HepG2 (cell line): ENCODE measurements at regions not wholly inside any gene's neighbourhood (a gene's known extent, or its start where the extent isn't known, plus 50 kb on each side); places are given as distances from the start of the nearest gene placed in this dataset.

Experiments
- EP300 ChIP-seq, 3 experiments: sonication (generic) in 1 of 3; formaldehyde crosslinking in 1 of 3; IDR thresholded peaks; 2 replicates each; pipeline versions ENCODE4 v1.5.1 to v1.6.1; 2011 to 2020; ENCODE audit warnings: low read depth in 2 of 3, low read length in 2 of 3, borderline replicate concordance in 1 of 3, improper control_type of control experiment in 1 of 3, mild to moderate bottlenecking in 1 of 3, missing genetic modification reagents in 1 of 3, moderate library complexity in 1 of 3
- JUNB ChIP-seq: sonication (generic); formaldehyde crosslinking; IDR thresholded peaks from 2 replicates; pipeline ENCODE4 v1.8.0; 2022; ENCODE audit warnings: missing genetic modification reagents, mild to moderate bottlenecking, borderline replicate concordance
- KAT8 ChIP-seq: IDR thresholded peaks from 2 replicates; pipeline ENCODE4 v1.6.1; 2016; ENCODE audit warnings: missing genetic modification reagents, missing compliant biosample characterization
- NFATC3 ChIP-seq: sonication (generic); formaldehyde crosslinking; IDR thresholded peaks from 2 replicates; pipeline ENCODE4 v1.5.1; 2020; ENCODE audit warnings: mild to moderate bottlenecking, missing genetic modification reagents
- PHF21A ChIP-seq: sonication (generic); formaldehyde crosslinking; IDR thresholded peaks from 2 replicates; pipeline ENCODE4 v1.5.0; 2020; ENCODE audit warnings: mild to moderate bottlenecking, missing genetic modification reagents
- POGZ ChIP-seq: sonication (generic); formaldehyde crosslinking; IDR thresholded peaks from 2 replicates; pipeline ENCODE4 v1.4.0; 2020; ENCODE audit warnings: mild to moderate bottlenecking, missing genetic modification reagents
- RFXANK ChIP-seq: IDR thresholded peaks from 2 replicates; pipeline ENCODE4 v1.6.1; 2016
- SYNCRIP ChIP-seq: fragments of 200-400 bp; formaldehyde crosslinking; IDR thresholded peaks from 2 replicates; pipeline ENCODE4 v1.6.1; 2018; ENCODE audit warnings: mild to moderate bottlenecking, low read depth, low read length; ENCODE audit not compliant: insufficient read depth
- TGIF2 ChIP-seq: IDR thresholded peaks from 2 replicates; pipeline ENCODE4 v1.6.1; 2016; ENCODE audit warnings: control low read depth, missing compliant biosample characterization
- ZMAT3 ChIP-seq: sonication (generic); formaldehyde crosslinking; conservative IDR thresholded peaks from 2 replicates; pipeline ENCODE4 v1.7.0; 2021; ENCODE audit warnings: missing genetic modification reagents
- TF ChIP-seq, protein P1 (sequence below): sonication (generic); formaldehyde crosslinking; IDR thresholded peaks from 2 replicates; pipeline ENCODE4 v1.5.1; 2020; ENCODE audit warnings: mild to moderate bottlenecking, missing genetic modification reagents, moderate library complexity
- TF ChIP-seq, protein P2 (sequence below): sonication (generic); formaldehyde crosslinking; IDR thresholded peaks from 2 replicates; pipeline ENCODE4 v1.4.0; 2020; ENCODE audit warnings: missing genetic modification reagents
- TF ChIP-seq, protein P3 (sequence below): sonication (generic); formaldehyde crosslinking; IDR thresholded peaks from 2 replicates; pipeline ENCODE4 v1.4.0; 2020; ENCODE audit warnings: missing genetic modification reagents
- TF ChIP-seq, protein P4 (sequence below): sonication (generic); formaldehyde crosslinking; IDR thresholded peaks from 2 replicates; pipeline ENCODE4 v1.4.0; 2020; ENCODE audit warnings: missing genetic modification reagents

DNA sequence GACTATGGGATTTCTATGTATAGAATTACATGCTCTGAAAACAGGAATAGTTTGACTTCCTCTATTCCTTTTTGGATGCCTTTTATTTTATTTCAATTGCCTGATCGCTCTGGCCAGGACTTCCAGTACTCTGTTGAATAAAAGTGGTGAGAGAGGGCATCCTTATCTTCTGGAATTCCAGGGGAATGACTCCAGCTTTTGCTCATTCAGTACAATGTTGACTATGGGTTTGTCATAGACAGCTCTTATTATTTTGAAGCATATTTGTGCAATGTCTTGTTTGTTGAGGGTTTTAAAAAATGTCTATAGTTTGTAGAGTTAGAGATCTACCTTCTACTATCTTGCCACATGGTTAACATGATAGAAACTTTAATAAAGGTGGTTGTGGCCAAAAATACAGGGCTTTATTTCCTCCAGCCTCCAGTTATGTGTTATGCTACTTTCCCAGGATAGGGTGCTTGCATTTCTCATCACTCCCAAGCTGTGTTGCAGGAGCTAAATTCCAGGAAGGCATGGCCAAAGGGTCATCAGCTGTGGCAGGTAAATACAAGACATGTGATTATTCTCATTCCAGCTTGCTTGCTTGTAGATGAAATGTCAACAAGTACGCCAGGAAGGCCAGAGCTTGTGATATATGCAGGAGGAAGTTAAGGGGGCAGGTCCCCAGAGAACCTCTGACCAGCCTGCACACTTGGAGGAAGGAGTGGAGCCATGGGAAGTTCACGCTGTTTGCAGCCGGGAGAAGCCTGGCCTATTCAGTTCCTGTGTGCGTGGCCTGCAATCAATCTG lies 142.4 kb upstream of the CPXCR1 start (continued):
- TF ChIP-seq NFATC3 (CRISPR knock-in tag), result no peak
- TF ChIP-seq KAT8 (CRISPR knock-in tag), result peak; percentile 71; the same call in 1 of the 2 replicates
- TF ChIP-seq, protein P1, sequence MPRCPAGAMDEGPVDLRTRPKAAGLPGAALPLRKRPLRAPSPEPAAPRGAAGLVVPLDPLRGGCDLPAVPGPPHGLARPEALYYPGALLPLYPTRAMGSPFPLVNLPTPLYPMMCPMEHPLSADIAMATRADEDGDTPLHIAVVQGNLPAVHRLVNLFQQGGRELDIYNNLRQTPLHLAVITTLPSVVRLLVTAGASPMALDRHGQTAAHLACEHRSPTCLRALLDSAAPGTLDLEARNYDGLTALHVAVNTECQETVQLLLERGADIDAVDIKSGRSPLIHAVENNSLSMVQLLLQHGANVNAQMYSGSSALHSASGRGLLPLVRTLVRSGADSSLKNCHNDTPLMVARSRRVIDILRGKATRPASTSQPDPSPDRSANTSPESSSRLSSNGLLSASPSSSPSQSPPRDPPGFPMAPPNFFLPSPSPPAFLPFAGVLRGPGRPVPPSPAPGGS (CRISPR knock-in tag), result no peak
- TF ChIP-seq EP300 (IDR thresholded peaks at IDR 0.05; ENCODE audit: low read depth in 2 of 2, low read length in 2 of 2), result peak in 1 of 2 experiments; percentile 93; a peak in 2 of 4 replicates
- TF ChIP-seq EP300 (CRISPR knock-in tag; IDR thresholded peaks at IDR 0.05; ENCODE audit: borderline replicate concordance), result peak; percentile 96
- no peak for TF ChIP-seq JUNB (CRISPR knock-in tag)
- 0 out of 2 replicates have a peak, but pooled peaks have one; percentile 27 for TF ChIP-seq TGIF2
- TF ChIP-seq, protein P2, sequence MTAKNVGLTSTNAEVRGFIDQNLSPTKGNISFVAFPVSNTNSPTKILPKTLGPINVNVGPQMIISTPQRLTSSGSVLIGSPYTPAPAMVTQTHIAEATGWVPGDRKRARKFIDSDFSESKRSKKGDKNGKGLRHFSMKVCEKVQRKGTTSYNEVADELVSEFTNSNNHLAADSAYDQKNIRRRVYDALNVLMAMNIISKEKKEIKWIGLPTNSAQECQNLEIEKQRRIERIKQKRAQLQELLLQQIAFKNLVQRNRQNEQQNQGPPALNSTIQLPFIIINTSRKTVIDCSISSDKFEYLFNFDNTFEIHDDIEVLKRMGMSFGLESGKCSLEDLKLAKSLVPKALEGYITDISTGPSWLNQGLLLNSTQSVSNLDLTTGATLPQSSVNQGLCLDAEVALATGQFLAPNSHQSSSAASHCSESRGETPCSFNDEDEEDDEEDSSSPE, result 0 out of 2 replicates have a peak, but pooled peaks have one; percentile 19
- TF ChIP-seq, protein P3, sequence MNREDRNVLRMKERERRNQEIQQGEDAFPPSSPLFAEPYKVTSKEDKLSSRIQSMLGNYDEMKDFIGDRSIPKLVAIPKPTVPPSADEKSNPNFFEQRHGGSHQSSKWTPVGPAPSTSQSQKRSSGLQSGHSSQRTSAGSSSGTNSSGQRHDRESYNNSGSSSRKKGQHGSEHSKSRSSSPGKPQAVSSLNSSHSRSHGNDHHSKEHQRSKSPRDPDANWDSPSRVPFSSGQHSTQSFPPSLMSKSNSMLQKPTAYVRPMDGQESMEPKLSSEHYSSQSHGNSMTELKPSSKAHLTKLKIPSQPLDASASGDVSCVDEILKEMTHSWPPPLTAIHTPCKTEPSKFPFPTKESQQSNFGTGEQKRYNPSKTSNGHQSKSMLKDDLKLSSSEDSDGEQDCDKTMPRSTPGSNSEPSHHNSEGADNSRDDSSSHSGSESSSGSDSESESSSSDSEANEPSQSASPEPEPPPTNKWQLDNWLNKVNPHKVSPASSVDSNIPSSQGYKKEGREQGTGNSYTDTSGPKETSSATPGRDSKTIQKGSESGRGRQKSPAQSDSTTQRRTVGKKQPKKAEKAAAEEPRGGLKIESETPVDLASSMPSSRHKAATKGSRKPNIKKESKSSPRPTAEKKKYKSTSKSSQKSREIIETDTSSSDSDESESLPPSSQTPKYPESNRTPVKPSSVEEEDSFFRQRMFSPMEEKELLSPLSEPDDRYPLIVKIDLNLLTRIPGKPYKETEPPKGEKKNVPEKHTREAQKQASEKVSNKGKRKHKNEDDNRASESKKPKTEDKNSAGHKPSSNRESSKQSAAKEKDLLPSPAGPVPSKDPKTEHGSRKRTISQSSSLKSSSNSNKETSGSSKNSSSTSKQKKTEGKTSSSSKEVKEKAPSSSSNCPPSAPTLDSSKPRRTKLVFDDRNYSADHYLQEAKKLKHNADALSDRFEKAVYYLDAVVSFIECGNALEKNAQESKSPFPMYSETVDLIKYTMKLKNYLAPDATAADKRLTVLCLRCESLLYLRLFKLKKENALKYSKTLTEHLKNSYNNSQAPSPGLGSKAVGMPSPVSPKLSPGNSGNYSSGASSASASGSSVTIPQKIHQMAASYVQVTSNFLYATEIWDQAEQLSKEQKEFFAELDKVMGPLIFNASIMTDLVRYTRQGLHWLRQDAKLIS, result 0 out of 2 replicates have a peak, but pooled peaks have one; percentile 59
- TF ChIP-seq SYNCRIP, result no peak
- TF ChIP-seq ZMAT3 (CRISPR knock-in tag), result 0 out of 2 replicates have a peak, but pooled peaks have one; percentile 24
- TF ChIP-seq RFXANK (CRISPR knock-in tag), result no peak
- peak; percentile 89 for TF ChIP-seq POGZ (CRISPR knock-in tag)
- TF ChIP-seq, protein P4, sequence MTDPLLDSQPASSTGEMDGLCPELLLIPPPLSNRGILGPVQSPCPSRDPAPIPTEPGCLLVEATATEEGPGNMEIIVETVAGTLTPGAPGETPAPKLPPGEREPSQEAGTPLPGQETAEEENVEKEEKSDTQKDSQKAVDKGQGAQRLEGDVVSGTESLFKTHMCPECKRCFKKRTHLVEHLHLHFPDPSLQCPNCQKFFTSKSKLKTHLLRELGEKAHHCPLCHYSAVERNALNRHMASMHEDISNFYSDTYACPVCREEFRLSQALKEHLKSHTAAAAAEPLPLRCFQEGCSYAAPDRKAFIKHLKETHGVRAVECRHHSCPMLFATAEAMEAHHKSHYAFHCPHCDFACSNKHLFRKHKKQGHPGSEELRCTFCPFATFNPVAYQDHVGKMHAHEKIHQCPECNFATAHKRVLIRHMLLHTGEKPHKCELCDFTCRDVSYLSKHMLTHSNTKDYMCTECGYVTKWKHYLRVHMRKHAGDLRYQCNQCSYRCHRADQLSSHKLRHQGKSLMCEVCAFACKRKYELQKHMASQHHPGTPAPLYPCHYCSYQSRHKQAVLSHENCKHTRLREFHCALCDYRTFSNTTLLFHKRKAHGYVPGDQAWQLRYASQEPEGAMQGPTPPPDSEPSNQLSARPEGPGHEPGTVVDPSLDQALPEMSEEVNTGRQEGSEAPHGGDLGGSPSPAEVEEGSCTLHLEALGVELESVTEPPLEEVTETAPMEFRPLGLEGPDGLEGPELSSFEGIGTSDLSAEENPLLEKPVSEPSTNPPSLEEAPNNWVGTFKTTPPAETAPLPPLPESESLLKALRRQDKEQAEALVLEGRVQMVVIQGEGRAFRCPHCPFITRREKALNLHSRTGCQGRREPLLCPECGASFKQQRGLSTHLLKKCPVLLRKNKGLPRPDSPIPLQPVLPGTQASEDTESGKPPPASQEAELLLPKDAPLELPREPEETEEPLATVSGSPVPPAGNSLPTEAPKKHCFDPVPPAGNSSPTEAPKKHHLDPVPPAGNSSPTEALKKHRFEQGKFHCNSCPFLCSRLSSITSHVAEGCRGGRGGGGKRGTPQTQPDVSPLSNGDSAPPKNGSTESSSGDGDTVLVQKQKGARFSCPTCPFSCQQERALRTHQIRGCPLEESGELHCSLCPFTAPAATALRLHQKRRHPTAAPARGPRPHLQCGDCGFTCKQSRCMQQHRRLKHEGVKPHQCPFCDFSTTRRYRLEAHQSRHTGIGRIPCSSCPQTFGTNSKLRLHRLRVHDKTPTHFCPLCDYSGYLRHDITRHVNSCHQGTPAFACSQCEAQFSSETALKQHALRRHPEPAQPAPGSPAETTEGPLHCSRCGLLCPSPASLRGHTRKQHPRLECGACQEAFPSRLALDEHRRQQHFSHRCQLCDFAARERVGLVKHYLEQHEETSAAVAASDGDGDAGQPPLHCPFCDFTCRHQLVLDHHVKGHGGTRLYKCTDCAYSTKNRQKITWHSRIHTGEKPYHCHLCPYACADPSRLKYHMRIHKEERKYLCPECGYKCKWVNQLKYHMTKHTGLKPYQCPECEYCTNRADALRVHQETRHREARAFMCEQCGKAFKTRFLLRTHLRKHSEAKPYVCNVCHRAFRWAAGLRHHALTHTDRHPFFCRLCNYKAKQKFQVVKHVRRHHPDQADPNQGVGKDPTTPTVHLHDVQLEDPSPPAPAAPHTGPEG (CRISPR knock-in tag), result no peak
- TF ChIP-seq PHF21A, result peak; percentile 81
